Duodenal mucosa (tissue), 2 donors: ENCODE measurements at regions not wholly inside any gene's neighbourhood (a gene's known extent, or its start where the extent isn't known, plus 50 kb on each side); places are given as distances from the start of the nearest gene placed in this dataset.

ENCODE experiments used
- H3K27ac ChIP-seq: one replicate; pipeline ENCODE4 v1.7.0; 2013; ENCODE audit warnings: low read depth, low read length
- H3K27me3 ChIP-seq, 2 donors: one replicate each; pipeline ENCODE4 v1.7.0; 2013; ENCODE audit warnings: low read length in 2 of 2, control low read depth in 1 of 2; ENCODE audit not compliant: insufficient read depth in 2 of 2, control insufficient read depth in 1 of 2
- H3K36me3 ChIP-seq, 2 donors: one replicate each; pipeline ENCODE4 v1.7.0; 2013; ENCODE audit warnings: low read length in 2 of 2, control low read depth in 1 of 2; ENCODE audit not compliant: insufficient read depth in 2 of 2, control insufficient read depth in 1 of 2
- H3K4me1 ChIP-seq, 2 donors: one replicate each; pipeline ENCODE4 v1.7.0; 2013; ENCODE audit warnings: low read length in 2 of 2, control low read depth in 1 of 2; ENCODE audit not compliant: insufficient read depth in 2 of 2, control insufficient read depth in 1 of 2
- H3K4me3 ChIP-seq, 2 donors: one replicate each; pipeline ENCODE4 v1.7.0; 2013; ENCODE audit warnings: low read length in 2 of 2, low read depth in 1 of 2
- H3K9ac ChIP-seq, 2 donors: one replicate each; pipeline ENCODE4 v1.7.0; 2013; ENCODE audit warnings: low read length in 2 of 2, low read depth in 1 of 2
- H3K9me3 ChIP-seq, 2 donors: one replicate each; pipeline ENCODE4 v1.7.0; 2013; ENCODE audit warnings: low read length in 2 of 2, control low read depth in 1 of 2; ENCODE audit not compliant: control insufficient read depth in 1 of 2

- Histone ChIP-seq H3K27me3 (no peaks in the 10 kb centered on the region), H3K27ac (no peak overlapping the region), H3K36me3 (no peaks in the 10 kb centered on the region), H3K9ac (no peak overlapping the region), H3K4me3 (no peak overlapping the region), H3K9me3 (no peaks in the 10 kb centered on the region), H3K4me1 (peaks cover 0 to 7% of the 10 kb centered on the region in 2 donors)
Observed at GRCh38 chr3:59408047-59408624, 358.3 kb upstream of the CFAP20DC start.

GRCh38 chr3:59407425-59407824 lies 357.6 kb upstream of the CFAP20DC start:
- Histone ChIP-seq H3K4me1 (peaks cover 0 to 7% of the 10 kb centered on the region in 2 donors), H3K4me3 (no peak overlapping the region), H3K9ac (no peak overlapping the region), H3K9me3 (no peaks in the 10 kb centered on the region), H3K27me3 (no peaks in the 10 kb centered on the region), H3K27ac (no peak overlapping the region), H3K36me3 (no peaks in the 10 kb centered on the region)

DNA sequence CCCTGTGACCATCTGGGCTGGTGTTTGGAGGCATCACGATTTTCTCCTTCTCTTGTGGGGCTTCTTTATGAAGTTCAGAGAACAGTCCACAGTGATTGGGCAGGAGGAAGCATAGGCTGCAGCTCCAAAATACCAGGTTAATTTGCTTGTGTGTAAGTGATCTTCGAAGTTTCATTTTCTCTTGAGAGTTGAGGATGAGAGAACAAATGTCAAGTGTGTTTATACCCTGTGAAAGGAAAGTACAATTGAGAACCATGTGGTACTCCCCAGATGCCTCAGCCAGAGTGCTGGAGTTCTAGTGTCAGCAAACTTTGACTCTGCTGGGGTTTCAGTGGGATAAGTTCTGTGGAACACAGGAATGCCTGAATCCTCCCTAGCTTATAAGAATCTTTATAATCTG lies 357.1 kb upstream of the CFAP20DC start:
- Histone ChIP-seq H3K9me3 (no peaks in the 10 kb centered on the region), H3K4me3 (no peak overlapping the region), H3K36me3 (no peaks in the 10 kb centered on the region), H3K4me1 (peaks cover 0 to 7% of the 10 kb centered on the region in 2 donors), H3K27me3 (no peaks in the 10 kb centered on the region), H3K27ac (no peak overlapping the region), H3K9ac (no peak overlapping the region)

DNA sequence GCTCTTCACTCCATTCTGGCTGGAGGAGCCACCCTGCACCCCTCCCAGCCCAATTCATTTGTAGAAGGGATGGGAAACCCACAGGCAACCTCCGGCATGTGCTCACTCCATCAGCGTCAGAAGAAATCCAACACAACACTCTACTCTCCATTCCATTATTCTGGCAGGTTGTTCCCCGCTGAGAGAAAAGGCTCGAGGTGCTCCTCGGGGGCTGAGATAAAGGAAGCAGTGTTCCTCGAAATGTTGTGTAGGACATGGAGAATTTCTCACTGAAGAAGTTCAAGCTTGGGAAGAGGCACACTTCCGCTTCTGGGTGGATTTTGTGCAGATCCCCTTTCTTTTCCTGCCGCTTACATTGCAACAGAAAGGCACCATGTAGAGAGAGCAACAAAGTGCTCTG lies 355.0 kb upstream of the CFAP20DC start:
- Histone ChIP-seq H3K4me1 (peaks cover 0 to 7% of the 10 kb centered on the region in 2 donors), H3K4me3 (no peak overlapping the region), H3K27me3 (no peaks in the 10 kb centered on the region), H3K9me3 (no peaks in the 10 kb centered on the region), H3K27ac (no peak overlapping the region), H3K36me3 (no peaks in the 10 kb centered on the region), H3K9ac (no peak overlapping the region)

GRCh38 chr3:59404064-59404463 lies 354.2 kb upstream of the CFAP20DC start:
- Histone ChIP-seq H3K27me3 (no peaks in the 10 kb centered on the region), H3K4me3 (no peak overlapping the region), H3K9ac (no peak overlapping the region), H3K36me3 (no peaks in the 10 kb centered on the region), H3K9me3 (no peaks in the 10 kb centered on the region), H3K27ac (no peak overlapping the region), H3K4me1 (peaks cover 0 to 7% of the 10 kb centered on the region in 2 donors)

DNA sequence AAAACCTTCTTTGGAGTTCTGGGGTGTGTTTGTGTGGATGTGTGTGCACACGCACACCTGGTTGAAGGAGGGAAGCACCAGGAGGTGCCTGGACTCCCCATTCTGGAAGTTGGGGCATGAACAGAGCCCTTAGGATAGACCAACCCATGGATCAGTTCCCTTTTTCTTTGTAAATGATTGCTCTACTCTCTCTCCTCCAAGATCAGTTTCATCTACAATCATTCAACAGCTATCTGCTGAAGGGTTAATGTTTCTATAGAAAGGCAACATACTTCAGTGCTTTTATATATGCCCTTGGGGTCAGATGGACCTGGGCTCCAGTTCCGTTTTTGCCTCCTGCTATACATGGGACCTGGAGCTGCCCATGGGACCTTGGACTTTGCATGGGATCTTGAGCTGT lies 352.1 kb upstream of the CFAP20DC start:
- Histone ChIP-seq H3K4me3 (no peak overlapping the region), H3K9ac (no peak overlapping the region), H3K27ac (no peak overlapping the region), H3K9me3 (no peaks in the 10 kb centered on the region), H3K4me1 (peaks cover 0 to 3% of the 10 kb centered on the region in 2 donors), H3K27me3 (no peaks in the 10 kb centered on the region), H3K36me3 (no peaks in the 10 kb centered on the region)

DNA sequence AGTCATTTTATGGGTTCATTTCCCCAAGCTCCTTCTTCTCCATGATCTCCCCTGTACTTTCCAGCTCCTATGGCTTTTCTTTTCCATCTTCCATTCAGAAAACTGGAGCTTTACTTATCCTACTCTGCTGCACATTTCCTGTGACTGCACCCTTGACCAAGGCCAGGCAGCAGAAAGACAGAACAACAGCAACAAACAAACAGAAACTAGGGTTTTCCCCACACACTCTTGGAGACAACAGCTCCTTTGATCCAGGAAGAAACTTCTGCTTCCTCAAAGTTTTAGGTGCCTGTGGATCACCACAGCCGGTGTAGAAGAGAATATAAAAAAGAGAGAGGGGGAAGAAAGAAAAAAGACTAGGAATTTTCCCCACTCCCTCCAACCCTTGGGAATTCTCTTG lies 342.3 kb upstream of the CFAP20DC start:
- Histone ChIP-seq H3K36me3 (no peaks in the 10 kb centered on the region), H3K27ac (no peak overlapping the region), H3K27me3 (no peaks in the 10 kb centered on the region), H3K9me3 (no peaks in the 10 kb centered on the region), H3K9ac (no peak overlapping the region), H3K4me1 (no peaks in the 10 kb centered on the region), H3K4me3 (no peak overlapping the region)

GRCh38 chr3:59391131-59391530 lies 341.3 kb upstream of the CFAP20DC start:
- no peaks in the 10 kb centered on the region for H3K9me3 ChIP-seq
- H3K9ac ChIP-seq, result no peak overlapping the region
- no peaks in the 10 kb centered on the region for H3K36me3 ChIP-seq
- H3K27ac ChIP-seq, result no peak overlapping the region
- H3K4me1 ChIP-seq, result no peaks in the 10 kb centered on the region
- no peaks in the 10 kb centered on the region for H3K27me3 ChIP-seq
- no peak overlapping the region for H3K4me3 ChIP-seq

GRCh38 chr3:59388555-59389270 lies 338.9 kb upstream of the CFAP20DC start:
- H3K9ac ChIP-seq, result no peak overlapping the region
- no peaks in the 10 kb centered on the region for H3K9me3 ChIP-seq
- H3K4me3 ChIP-seq, result no peak overlapping the region
- no peaks in the 10 kb centered on the region for H3K4me1 ChIP-seq
- no peaks in the 10 kb centered on the region for H3K36me3 ChIP-seq
- no peak overlapping the region for H3K27ac ChIP-seq
- H3K27me3 ChIP-seq, result no peaks in the 10 kb centered on the region

GRCh38 chr3:59386165-59386564 lies 336.3 kb upstream of the CFAP20DC start:
- no peak overlapping the region for H3K9ac ChIP-seq
- no peaks in the 10 kb centered on the region for H3K27me3 ChIP-seq
- no peak overlapping the region for H3K4me3 ChIP-seq
- H3K9me3 ChIP-seq, result no peaks in the 10 kb centered on the region
- no peak overlapping the region for H3K27ac ChIP-seq
- H3K36me3 ChIP-seq, result no peaks in the 10 kb centered on the region
- no peaks in the 10 kb centered on the region for H3K4me1 ChIP-seq
